SJSA1 (cell line): ENCODE measurements at regions not wholly inside any gene's neighbourhood (a gene's known extent, or its start where the extent isn't known, plus 50 kb on each side); places are given as distances from the start of the nearest gene placed in this dataset.

ENCODE experiments used
- DNase-seq, 2 experiments: peaks; one replicate each; pipeline ENCODE4 v3.0.0-alpha.2; 2015 to 2020; ENCODE audit warnings: low spot score in 2 of 2, low read depth in 1 of 2
- H3K27ac ChIP-seq: fragments of 250-450 bp; sonication (Bioruptor Pico); 2 replicates; pipeline ENCODE4 v1.5.1; 2020; ENCODE audit warnings: mild to moderate bottlenecking, moderate library complexity
- H3K27me3 ChIP-seq: fragments of 250-450 bp; sonication (Bioruptor Pico); replicated peaks from 2 replicates; pipeline ENCODE4 v1.5.1; 2020; ENCODE audit warnings: mild to moderate bottlenecking, moderate library complexity
- H3K36me3 ChIP-seq: fragments of 250-450 bp; sonication (Bioruptor Pico); 2 replicates; pipeline ENCODE4 v1.5.1; 2020; ENCODE audit warnings: mild to moderate bottlenecking
- H3K4me1 ChIP-seq: fragments of 250-450 bp; sonication (Bioruptor Pico); replicated peaks from 2 replicates; pipeline ENCODE4 v1.6.1; 2021; ENCODE audit warnings: mild to moderate bottlenecking
- H3K4me3 ChIP-seq: fragments of 250-450 bp; sonication (Bioruptor Pico); 2 replicates; pipeline ENCODE4 v1.5.1; 2020; ENCODE audit warnings: mild to moderate bottlenecking
- H3K9me3 ChIP-seq: fragments of 250-450 bp; sonication (Bioruptor Pico); replicated peaks from 2 replicates; pipeline ENCODE4 v1.5.1; 2020; ENCODE audit warnings: mild to moderate bottlenecking

DNA sequence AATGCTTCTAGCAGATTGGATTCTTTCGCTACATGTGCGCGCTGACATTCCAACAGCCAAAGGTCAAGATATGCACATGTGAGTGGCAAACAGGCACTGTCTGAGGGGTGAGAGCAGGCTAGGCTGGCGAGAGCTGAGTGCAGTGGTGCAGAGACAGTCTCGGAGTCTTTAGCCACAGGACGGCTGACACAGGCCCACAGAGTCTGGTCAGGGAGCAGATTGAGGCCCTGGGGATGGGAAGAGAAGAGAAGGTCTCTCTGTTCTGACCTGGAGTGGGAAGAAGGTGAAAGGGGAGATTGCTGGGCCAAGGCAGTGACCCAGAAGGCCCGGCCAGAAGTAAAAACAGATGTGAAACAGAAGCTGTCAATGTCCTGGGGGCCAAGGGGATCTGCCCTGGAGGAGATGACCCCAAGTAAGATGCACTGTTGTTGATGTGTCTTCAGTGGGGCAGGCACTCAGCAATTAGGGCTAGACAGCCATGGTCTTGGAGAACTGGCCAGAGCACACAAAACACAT, 197.8 kb downstream of the ETS1 start:
- no peak overlapping the region for H3K27ac ChIP-seq
- no peak for DNase-seq
- no peaks in the 10 kb centered on the region for H3K36me3 ChIP-seq
- no peaks in the 10 kb centered on the region for H3K9me3 ChIP-seq
- H3K4me3 ChIP-seq, result no peak overlapping the region
- no peaks in the 10 kb centered on the region for H3K27me3 ChIP-seq
- H3K4me1 ChIP-seq, result no peaks in the 10 kb centered on the region

- Histone ChIP-seq H3K9me3 (no peaks in the 10 kb centered on the region), H3K27ac (no peak overlapping the region), H3K36me3 (no peaks in the 10 kb centered on the region), H3K4me1 (no peaks in the 10 kb centered on the region), H3K27me3 (no peaks in the 10 kb centered on the region), H3K4me3 (no peak overlapping the region)
- DNase-seq, result no peak
These were observed 199.0 kb downstream of the ETS1 start for GRCh38 chr11:128388206-128388815.

- no peaks in the 10 kb centered on the region for H3K36me3 ChIP-seq
- H3K9me3 ChIP-seq, result no peaks in the 10 kb centered on the region
- no peak overlapping the region for H3K4me3 ChIP-seq
- no peak overlapping the region for H3K27ac ChIP-seq
- no peak for DNase-seq
- H3K4me1 ChIP-seq, result no peaks in the 10 kb centered on the region
- no peaks in the 10 kb centered on the region for H3K27me3 ChIP-seq
These were observed 207.5 kb downstream of the ETS1 start for GRCh38 chr11:128379587-128380580.

- no peaks in the 10 kb centered on the region for H3K4me1 ChIP-seq
- no peaks in the 10 kb centered on the region for H3K27me3 ChIP-seq
- no peaks in the 10 kb centered on the region for H3K9me3 ChIP-seq
- no peak for DNase-seq
- no peak overlapping the region for H3K4me3 ChIP-seq
- H3K27ac ChIP-seq, result no peak overlapping the region
- no peaks in the 10 kb centered on the region for H3K36me3 ChIP-seq
These were observed 211.4 kb downstream of the ETS1 start for GRCh38 chr11:128375961-128376360.

- H3K36me3 ChIP-seq, result no peaks in the 10 kb centered on the region
- H3K27ac ChIP-seq, result no peak overlapping the region
- H3K9me3 ChIP-seq, result no peaks in the 10 kb centered on the region
- no peak for DNase-seq
- H3K4me3 ChIP-seq, result no peak overlapping the region
- no peaks in the 10 kb centered on the region for H3K4me1 ChIP-seq
- no peaks in the 10 kb centered on the region for H3K27me3 ChIP-seq
These were observed 213.3 kb downstream of the ETS1 start for GRCh38 chr11:128374026-128374425.

DNA sequence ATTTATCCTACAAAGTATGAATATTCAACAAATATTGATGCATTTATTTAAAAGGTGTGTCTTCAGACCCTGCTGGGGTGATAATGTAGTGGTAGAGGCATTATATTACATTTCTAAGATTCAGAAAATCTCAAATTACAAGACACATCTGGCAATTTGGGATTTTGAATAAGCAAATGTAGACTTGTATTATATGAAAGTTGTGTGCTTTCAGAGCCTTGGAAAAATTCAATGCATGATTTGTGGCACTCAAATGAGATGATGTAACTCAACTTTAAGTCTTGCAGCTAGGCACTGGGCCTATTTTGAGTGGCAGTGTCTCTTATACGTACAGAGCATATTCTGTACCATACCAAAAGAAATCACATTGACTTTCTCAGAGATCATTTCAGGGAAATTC, 214.4 kb downstream of the ETS1 start:
- no peak overlapping the region for H3K4me3 ChIP-seq
- no peaks in the 10 kb centered on the region for H3K4me1 ChIP-seq
- no peaks in the 10 kb centered on the region for H3K27me3 ChIP-seq
- no peaks in the 10 kb centered on the region for H3K9me3 ChIP-seq
- no peaks in the 10 kb centered on the region for H3K36me3 ChIP-seq
- H3K27ac ChIP-seq, result no peak overlapping the region
- DNase-seq, result no peak

GRCh38 chr11:128367573-128367972, 219.8 kb downstream of the ETS1 start:
- no peak for DNase-seq
- H3K27ac ChIP-seq, result no peak overlapping the region
- no peaks in the 10 kb centered on the region for H3K27me3 ChIP-seq
- no peaks in the 10 kb centered on the region for H3K4me1 ChIP-seq
- no peaks in the 10 kb centered on the region for H3K36me3 ChIP-seq
- no peak overlapping the region for H3K4me3 ChIP-seq
- no peaks in the 10 kb centered on the region for H3K9me3 ChIP-seq

GRCh38 chr11:128365044-128365443, 222.3 kb downstream of the ETS1 start:
- Histone ChIP-seq H3K9me3 (no peaks in the 10 kb centered on the region), H3K4me3 (no peak overlapping the region), H3K27me3 (no peaks in the 10 kb centered on the region), H3K36me3 (no peaks in the 10 kb centered on the region), H3K27ac (no peak overlapping the region), H3K4me1 (peaks cover 19% of the 10 kb centered on the region)
- DNase-seq, result no peak

DNA sequence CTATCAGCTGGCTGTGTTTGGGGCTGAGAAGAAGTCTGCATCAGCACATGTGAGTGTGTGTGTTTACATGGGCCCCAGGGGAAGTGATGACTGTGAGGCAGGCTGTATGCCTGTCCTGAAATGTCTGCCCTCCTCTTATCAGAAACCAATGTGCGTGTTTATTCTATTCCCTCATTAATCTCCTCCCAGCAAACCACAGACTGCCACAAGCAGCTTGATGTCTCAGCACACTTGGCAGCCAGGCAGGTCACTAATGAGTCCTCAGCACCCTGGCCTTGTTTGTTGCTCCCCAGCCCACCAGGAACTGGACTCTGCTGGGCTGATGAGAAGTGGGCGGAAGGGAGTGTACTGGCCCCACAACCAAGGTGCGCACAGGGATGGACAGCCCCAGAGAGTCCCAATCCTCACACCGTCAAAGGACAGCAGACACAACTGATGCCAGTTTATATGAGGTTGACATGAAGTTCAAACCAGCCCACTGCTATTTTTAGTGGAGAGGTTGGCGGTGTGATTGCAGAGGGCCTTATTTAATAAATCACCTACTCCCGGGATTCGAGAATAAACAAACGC, 225.8 kb downstream of the ETS1 start:
- H3K27ac ChIP-seq, result 0 out of 2 replicates have a peak overlapping the region, but pooled peaks have one; percentile 83
- no peaks in the 10 kb centered on the region for H3K9me3 ChIP-seq
- peak; percentile 34 to 45 for DNase-seq
- H3K4me1 ChIP-seq, result peaks cover 36% of the 10 kb centered on the region
- no peaks in the 10 kb centered on the region for H3K36me3 ChIP-seq
- H3K4me3 ChIP-seq, result no peak overlapping the region
- H3K27me3 ChIP-seq, result no peaks in the 10 kb centered on the region

DNA sequence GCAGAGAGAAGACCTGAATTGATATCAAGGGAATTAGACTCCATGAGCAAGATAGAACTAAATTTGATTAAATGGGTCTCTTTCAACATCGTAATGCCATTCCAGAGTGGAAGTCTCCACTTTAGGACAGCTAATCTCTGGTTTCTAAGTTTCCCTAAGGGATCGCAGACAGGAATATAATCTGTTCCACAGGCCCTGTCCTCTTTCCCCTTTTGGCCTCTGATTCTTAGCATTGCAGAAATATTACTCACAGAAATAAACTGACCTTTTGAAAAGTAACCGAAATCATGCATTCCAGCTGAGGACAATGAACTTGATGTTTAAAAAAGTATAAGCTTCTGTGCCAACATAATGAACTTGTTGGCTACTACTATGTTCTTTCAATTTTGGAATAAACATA, 227.8 kb downstream of the ETS1 start:
- Histone ChIP-seq H3K36me3 (no peaks in the 10 kb centered on the region), H3K4me3 (no peak overlapping the region), H3K27ac (peak overlapping the region; percentile 83), H3K27me3 (no peaks in the 10 kb centered on the region), H3K9me3 (no peaks in the 10 kb centered on the region), H3K4me1 (peaks cover 36% of the 10 kb centered on the region)
- DNase-seq, result peak in 1 of 2 experiments; percentile 74

DNA sequence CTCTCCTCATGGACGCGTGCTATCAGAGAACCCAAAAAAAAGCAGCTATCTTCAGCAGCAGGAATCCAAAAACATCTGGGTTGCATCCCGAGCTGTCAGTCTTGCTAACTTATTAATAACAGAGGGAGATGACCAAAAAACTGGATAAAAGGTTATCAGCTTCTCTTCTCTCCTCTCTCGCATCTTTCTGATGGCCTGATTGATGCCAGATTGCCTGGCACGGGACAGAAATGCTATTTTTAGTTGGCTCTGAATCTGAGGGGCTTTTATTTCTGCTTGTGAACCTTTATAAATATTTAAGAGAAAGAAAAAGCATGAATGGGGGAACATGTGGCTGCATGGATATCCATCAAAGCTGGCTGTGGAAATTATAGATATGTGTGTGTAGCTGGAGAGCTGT, 230.3 kb downstream of the ETS1 start:
- Histone ChIP-seq H3K27ac (no peak overlapping the region), H3K4me1 (peaks cover 36% of the 10 kb centered on the region), H3K9me3 (no peaks in the 10 kb centered on the region), H3K4me3 (no peak overlapping the region), H3K27me3 (no peaks in the 10 kb centered on the region), H3K36me3 (no peaks in the 10 kb centered on the region)
- no peak for DNase-seq

- no peak for DNase-seq
These were observed 231.8 kb downstream of the ETS1 start for GRCh38 chr11:128355558-128355957.

GRCh38 chr11:128354476-128354875, 232.9 kb downstream of the ETS1 start:
- Histone ChIP-seq H3K36me3 (no peaks in the 10 kb centered on the region), H3K27ac (no peak overlapping the region), H3K4me1 (peaks cover 12% of the 10 kb centered on the region), H3K4me3 (no peak overlapping the region), H3K9me3 (no peaks in the 10 kb centered on the region), H3K27me3 (no peaks in the 10 kb centered on the region)
- DNase-seq, result no peak

More at GRCh38 chr11:128355558-128355957, 231.8 kb downstream of the ETS1 start:
- H3K27me3 ChIP-seq, result no peaks in the 10 kb centered on the region
- peaks cover 23% of the 10 kb centered on the region for H3K4me1 ChIP-seq
- H3K9me3 ChIP-seq, result no peaks in the 10 kb centered on the region
- H3K4me3 ChIP-seq, result no peak overlapping the region
- H3K27ac ChIP-seq, result no peak overlapping the region
- H3K36me3 ChIP-seq, result no peaks in the 10 kb centered on the region

DNA sequence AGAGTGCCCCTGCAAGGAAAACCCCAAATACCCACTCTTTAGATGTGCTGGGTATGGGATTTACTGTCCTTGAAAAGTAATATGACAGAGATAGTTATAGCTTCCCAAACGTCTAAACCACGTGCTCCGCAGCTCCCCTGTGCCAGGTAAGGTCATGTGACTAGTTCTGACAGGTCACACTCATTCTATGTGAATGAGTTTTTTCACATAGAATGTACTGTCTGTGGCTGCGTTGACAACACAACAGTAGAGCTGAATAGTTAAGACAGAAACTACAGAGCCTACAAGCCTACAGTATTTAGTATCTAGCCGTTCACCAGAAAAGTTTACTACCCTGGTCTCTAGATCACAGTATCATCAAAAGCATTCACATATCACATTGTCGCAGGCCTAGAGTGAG, 236.2 kb downstream of the ETS1 start:
- Histone ChIP-seq H3K9me3 (no peaks in the 10 kb centered on the region), H3K4me3 (no peak overlapping the region), H3K36me3 (no peaks in the 10 kb centered on the region), H3K27me3 (no peaks in the 10 kb centered on the region), H3K4me1 (no peaks in the 10 kb centered on the region), H3K27ac (no peak overlapping the region)
- no peak for DNase-seq
